PC-3 (cell line): ENCODE measurements at regions not wholly inside any gene's neighbourhood (a gene's known extent, or its start where the extent isn't known, plus 50 kb on each side); places are given as distances from the start of the nearest gene placed in this dataset.

Experiments used
- EZH2 ChIP-seq: fragments of 300-600 bp; sonication (generic); IDR thresholded peaks from one replicate; pipeline ENCODE4 v1.6.1; 2017; ENCODE audit warnings: antibody characterized with exemption, mild to moderate bottlenecking, low read length; ENCODE audit not compliant: unreplicated experiment
- TF ChIP-seq, protein P1 (sequence below): fragments of 300-600 bp; sonication (generic); conservative IDR thresholded peaks from 2 replicates; pipeline ENCODE4 v1.5.1; 2017; ENCODE audit warnings: antibody characterized with exemption, low read depth, mild to moderate bottlenecking, low read length

- TF ChIP-seq, protein P1, sequence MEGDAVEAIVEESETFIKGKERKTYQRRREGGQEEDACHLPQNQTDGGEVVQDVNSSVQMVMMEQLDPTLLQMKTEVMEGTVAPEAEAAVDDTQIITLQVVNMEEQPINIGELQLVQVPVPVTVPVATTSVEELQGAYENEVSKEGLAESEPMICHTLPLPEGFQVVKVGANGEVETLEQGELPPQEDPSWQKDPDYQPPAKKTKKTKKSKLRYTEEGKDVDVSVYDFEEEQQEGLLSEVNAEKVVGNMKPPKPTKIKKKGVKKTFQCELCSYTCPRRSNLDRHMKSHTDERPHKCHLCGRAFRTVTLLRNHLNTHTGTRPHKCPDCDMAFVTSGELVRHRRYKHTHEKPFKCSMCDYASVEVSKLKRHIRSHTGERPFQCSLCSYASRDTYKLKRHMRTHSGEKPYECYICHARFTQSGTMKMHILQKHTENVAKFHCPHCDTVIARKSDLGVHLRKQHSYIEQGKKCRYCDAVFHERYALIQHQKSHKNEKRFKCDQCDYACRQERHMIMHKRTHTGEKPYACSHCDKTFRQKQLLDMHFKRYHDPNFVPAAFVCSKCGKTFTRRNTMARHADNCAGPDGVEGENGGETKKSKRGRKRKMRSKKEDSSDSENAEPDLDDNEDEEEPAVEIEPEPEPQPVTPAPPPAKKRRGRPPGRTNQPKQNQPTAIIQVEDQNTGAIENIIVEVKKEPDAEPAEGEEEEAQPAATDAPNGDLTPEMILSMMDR, result no peak
- TF ChIP-seq EZH2, result no peak
These were observed 274.4 kb downstream of the MATN1 start for GRCh38 chr1:30449003-30449402.
